ENCODE measurements at regions not wholly inside any gene's neighbourhood (a gene's known extent, or its start where the extent isn't known, plus 50 kb on each side); places are given as distances from the start of the nearest gene placed in this dataset. TPM values are rescaled to one million over a fixed set of nuclear protein-coding genes. Genes with fewer than 3 reads are reported as not detected.
"Not testable (repeated sequence)": the region's sequence is repeated elsewhere in the genome, so short reads cannot be mapped to it uniquely, and the experiment has no call there.

DNA sequence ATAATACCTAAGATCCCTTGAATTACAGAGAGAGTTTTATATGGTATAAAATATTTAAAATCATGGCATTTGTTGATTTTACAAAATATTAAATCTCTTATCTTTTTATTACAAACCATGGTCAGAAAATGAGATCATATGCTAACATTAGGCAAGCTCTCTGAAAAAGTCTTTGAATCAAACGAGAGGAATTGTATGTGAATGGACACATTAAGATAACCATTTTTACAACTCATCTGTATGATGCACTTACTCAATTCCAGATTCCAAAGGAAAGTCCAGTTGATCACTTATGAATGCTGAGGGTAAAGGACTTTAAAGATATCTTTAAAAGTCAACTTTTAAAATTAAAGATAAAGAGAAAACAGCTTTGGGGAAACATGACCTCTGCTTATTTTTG lies 83.5 kb upstream of the LUZP2 start:
- intact Hi-C loops (cut with DNase I), result no loop called here
- Histone ChIP-seq H3K4me1 (no peaks in the 10 kb centered on the region), H3K4me3 (no peak overlapping the region), H3K9me3 (no peaks in the 10 kb centered on the region), H3K27ac (no peak overlapping the region), H3K27me3 (ENCODE audit: low read depth) (no peaks in the 10 kb centered on the region), H3K36me3 (no peaks in the 10 kb centered on the region)
- ATAC-seq (no peak), DNase-seq (no peak)
- TF ChIP-seq, protein P1, sequence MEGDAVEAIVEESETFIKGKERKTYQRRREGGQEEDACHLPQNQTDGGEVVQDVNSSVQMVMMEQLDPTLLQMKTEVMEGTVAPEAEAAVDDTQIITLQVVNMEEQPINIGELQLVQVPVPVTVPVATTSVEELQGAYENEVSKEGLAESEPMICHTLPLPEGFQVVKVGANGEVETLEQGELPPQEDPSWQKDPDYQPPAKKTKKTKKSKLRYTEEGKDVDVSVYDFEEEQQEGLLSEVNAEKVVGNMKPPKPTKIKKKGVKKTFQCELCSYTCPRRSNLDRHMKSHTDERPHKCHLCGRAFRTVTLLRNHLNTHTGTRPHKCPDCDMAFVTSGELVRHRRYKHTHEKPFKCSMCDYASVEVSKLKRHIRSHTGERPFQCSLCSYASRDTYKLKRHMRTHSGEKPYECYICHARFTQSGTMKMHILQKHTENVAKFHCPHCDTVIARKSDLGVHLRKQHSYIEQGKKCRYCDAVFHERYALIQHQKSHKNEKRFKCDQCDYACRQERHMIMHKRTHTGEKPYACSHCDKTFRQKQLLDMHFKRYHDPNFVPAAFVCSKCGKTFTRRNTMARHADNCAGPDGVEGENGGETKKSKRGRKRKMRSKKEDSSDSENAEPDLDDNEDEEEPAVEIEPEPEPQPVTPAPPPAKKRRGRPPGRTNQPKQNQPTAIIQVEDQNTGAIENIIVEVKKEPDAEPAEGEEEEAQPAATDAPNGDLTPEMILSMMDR (IDR thresholded peaks at IDR 0.05), result no peak

DNA sequence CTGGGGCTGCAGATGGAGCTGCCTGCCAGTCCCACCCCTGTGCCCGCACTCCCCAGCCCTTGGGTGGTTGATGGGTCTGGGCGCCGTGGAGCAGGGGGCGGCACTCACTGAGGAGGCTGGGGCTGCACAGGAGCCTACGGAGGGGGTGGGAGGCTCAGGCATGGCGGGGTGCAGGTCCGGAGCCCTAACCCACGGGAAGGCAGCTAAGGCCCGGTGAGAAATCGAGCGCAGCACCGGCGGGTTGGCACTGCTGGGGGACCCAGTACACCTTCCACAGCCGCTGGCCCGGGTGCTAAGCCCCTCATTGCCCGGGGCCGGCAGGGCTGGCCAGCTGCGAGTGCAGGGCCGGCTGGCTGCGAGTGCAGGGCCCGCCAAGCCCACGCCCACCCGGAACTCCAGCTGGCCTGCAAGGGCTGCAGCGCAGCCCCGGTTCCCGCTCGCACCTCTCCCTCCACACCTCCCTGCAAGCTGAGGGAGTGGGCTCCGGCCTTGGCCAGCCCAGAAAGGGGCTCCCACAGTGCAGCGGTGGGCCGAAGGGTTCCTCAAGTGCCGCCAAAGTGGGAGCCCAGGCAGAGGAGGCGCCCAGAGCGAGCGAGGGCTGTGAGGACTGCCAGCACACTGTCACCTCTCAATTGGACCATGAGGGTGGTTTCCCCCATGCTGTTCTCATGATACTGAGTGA lies 80.8 kb upstream of the LUZP2 start:
- H3K9me3 ChIP-seq; H3K4me3 ChIP-seq; H3K27ac ChIP-seq; DNase-seq; ATAC-seq; H3K27me3 ChIP-seq (ENCODE audit: low read depth); intact Hi-C loops (cut with DNase I); H3K4me1 ChIP-seq; H3K36me3 ChIP-seq: not testable (repeated sequence)

DNA sequence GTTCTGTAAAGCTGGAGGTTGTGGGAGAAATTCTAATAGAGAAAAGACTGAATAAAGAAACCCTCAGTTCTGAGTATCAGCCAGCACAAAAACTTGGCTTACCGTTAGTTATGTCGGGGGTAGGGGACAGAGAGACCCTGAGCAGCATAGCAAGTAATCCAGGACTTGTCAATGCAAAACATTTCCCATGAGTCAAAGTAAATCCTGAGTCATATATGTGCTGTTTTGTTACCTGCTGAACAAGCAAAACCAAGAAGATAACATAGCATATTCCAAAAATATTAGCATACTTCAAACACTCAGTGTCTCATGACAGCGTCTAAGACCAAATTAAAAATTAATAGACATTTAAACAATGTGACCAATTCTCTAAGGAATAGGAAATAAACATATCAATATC lies 75.1 kb upstream of the LUZP2 start:
- ATAC-seq (no peak), DNase-seq (no peak)
- no peaks in the 10 kb centered on the region for H3K27me3 ChIP-seq (ENCODE audit: low read depth)
- no peaks in the 10 kb centered on the region for H3K9me3 ChIP-seq
- H3K4me3 ChIP-seq, result no peak overlapping the region
- H3K36me3 ChIP-seq, result no peaks in the 10 kb centered on the region
- no peaks in the 10 kb centered on the region for H3K4me1 ChIP-seq
- no peak overlapping the region for H3K27ac ChIP-seq
- TF ChIP-seq, protein P1 (IDR thresholded peaks at IDR 0.05), result no peak
- intact Hi-C loops (cut with DNase I), result no loop called here

DNA sequence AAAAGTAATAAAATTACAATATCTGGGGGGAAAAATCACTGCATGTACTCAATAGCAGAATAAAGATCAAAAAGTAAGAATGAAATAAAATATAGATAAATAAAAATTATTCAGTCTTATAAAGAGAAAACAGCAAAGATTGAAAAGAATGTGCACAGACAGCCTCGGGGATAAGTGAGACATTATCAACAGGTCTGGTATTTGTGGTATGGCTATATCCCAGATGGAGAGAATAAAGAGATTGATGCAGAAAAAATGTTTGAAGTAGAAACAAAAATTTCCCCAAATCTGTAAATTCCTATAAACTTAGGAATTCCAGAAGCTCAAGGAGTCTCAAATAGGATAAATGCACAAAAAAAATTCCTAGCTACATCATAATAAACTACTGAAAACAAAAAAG lies 74.5 kb upstream of the LUZP2 start:
- Histone ChIP-seq H3K27ac (no peak overlapping the region), H3K4me3 (no peak overlapping the region), H3K36me3 (no peaks in the 10 kb centered on the region), H3K9me3 (no peaks in the 10 kb centered on the region), H3K4me1 (no peaks in the 10 kb centered on the region), H3K27me3 (ENCODE audit: low read depth) (no peaks in the 10 kb centered on the region)
- intact Hi-C loops (cut with DNase I), result no loop called here
- DNase-seq (no peak), ATAC-seq (no peak)
- TF ChIP-seq, protein P1 (IDR thresholded peaks at IDR 0.05), result no peak

DNA sequence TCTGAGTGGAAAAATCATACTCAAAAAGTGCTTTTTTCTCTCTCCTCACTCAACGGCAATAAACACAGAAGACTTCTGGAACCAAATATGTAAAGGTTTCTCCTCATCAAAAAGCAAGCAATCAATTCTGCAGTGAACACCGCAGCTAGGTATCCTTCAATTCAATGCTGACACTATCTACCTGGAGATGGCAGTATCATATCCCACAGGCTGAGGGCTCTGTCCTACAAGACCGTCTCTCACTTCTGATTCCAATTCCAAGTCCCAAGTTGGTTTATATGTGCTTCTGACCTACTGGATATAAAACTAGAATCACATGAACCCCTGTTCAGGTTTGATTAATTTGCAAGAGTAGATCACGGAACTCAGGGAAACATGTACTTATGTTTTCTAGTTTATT lies 59.7 kb upstream of the LUZP2 start:
- TF ChIP-seq, protein P1 (IDR thresholded peaks at IDR 0.05), result no peak
- H3K4me1 ChIP-seq, result no peaks in the 10 kb centered on the region

More for the DNA sequence above, 59.7 kb upstream of the LUZP2 start:
- intact Hi-C loops (cut with DNase I), result no loop called here
- Histone ChIP-seq H3K27ac (no peak overlapping the region), H3K36me3 (no peaks in the 10 kb centered on the region), H3K27me3 (ENCODE audit: low read depth) (no peaks in the 10 kb centered on the region), H3K4me3 (no peak overlapping the region), H3K9me3 (no peaks in the 10 kb centered on the region)
- no peak for DNase-seq
- no peak for ATAC-seq

Small RNA genes in the stretch of these regions (microRNA-seq; reads per million reads assigned to microRNA genes)
- not detected for gene MIR8054 (ENCODE audit: borderline number of aligned reads)

Data from lower lobe of right lung (tissue), 2 donors.